Cerebellar cortex (tissue), 1 donor: ENCODE measurements at regions not wholly inside any gene's neighbourhood (a gene's known extent, or its start where the extent isn't known, plus 50 kb on each side); places are given as distances from the start of the nearest gene placed in this dataset.
"Not testable (repeated sequence)": the region's sequence is repeated elsewhere in the genome, so short reads cannot be mapped to it uniquely, and the experiment has no call there.

Experiments
- DNase-seq: peaks from one replicate; pipeline ENCODE4 v3.0.0-alpha.2; 2015; ENCODE audit warnings: low spot score

GRCh38 chr5:10126900-10127299 lies 122.8 kb downstream of the ATPSCKMT start:
- no peak for DNase-seq

GRCh38 chr5:10125116-10125515 lies 124.6 kb downstream of the ATPSCKMT start:
- DNase-seq: no peak

DNA sequence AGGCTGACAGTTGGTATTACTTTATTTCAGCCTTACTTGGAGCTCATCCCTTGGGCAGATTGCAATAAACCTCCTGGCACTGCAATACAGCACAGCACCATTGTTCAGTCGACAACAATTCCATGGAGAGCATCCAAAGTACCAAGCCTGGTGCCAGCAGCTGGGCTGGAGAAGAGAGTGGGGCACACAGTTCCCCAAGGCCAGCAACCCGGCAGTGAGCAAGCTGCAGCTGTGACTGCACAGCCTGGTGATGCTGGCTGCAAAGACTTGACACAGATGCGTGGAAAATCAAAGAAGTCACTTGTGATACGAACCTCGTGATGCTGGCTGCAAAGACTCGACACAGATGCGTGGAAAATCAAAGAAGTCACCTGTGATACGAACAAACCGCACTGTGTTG lies 125.4 kb downstream of the ATPSCKMT start:
- DNase-seq: peak; percentile 49

DNA sequence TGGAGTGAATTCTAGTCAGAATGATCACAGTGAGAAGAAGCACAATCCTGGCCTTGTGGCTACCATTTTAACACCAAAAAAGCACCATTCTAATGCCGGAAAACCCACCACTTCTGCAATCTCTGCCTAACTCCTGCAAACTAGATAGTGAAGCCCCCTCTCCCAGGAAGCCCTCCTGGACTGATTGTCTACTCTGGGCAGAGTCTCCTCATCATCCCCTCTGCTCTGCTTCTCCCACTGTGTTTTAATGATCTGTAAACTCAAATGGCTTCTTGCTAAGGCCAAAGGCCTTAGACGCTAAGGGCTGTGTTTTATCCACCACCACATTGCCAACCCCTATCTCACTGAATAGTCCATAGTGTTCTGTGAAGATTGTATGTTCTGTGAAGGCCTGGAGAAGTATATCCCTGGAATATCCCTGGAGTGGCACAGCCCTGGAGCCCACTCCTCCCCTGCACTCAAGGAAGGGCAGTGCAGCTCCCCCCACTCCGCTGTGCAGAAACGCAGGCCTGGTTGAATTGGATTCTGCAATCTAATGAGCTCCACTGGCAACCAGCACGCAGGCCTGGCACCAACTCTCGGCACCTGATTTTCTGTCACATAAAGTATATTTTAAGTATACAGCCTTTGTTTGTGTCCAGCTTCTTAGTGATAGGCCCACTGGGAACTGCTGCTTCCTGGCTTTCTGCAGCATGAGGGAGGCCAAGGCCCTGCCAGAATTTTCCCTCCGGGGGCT lies 126.3 kb downstream of the ATPSCKMT start:
- DNase-seq: no peak

DNA sequence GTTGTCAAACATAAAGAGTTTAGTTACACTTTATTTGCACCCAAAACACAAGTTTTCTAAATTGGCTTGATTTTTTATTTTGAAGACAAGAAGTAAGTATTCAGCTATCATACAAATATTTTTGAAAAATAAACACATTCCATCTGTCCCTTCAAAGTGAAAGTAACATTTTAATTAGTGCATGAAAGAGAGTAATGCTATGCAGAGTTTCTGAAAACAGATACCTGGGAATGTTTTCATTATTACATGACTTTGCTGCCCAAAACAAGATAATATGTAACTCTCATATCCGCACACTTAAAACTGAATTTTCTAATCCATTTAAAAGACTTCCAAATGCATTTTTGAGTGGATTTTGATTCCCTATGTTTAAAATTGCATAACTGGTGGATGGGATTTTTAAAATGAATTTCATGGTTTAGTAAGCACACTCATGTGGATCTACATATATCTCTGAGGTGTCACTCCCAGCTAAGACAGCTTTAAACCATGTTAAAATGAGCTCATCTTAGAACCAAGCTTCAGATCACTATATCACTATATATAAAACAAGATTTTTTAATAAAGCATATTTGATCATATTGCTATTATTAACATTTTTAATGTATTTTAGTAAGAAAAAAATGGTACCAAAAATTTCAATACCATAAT lies 127.5 kb downstream of the ATPSCKMT start:
- no peak for DNase-seq

DNA sequence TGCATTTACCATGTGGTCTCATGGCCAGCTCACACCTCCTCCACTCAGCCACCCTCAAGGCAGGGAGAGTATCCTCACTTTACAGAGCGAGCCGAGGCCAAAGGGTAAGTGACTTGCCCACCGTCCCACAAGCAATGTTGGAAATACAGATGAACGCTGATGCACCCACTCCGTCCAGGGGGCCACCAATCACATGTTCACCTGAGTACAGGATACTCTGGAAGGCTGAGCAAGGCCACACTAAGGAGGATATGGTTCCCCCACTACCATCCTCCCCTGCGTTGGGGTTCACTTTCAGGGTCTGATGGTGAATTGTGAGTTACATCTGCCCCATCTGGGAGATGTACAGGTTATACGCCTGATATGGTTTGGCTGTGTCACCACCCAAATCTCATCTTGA lies 128.8 kb downstream of the ATPSCKMT start:
- DNase-seq: no peak

DNA sequence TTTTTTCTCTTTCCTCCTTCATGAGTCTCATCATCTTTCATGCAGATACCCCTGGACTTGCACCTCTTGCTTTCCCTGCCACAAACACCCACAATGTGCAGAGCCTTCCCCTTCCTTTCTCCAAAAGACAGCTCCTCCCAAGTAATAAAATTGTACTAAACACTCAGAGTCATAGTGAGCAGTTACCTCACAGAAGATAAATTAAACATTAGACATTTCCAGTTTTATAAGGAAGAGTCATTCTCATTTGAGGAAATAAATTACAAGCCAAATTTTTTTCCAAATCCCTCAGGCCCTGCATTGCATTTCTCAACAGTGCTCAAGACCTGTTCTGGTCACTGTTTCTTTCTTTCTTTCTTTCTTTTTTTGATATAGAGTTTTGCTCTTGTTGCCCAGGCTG lies 131.5 kb downstream of the ATPSCKMT start:
- no peak for DNase-seq

GRCh38 chr5:10116594-10116993 lies 133.1 kb downstream of the ATPSCKMT start:
- DNase-seq: no peak

DNA sequence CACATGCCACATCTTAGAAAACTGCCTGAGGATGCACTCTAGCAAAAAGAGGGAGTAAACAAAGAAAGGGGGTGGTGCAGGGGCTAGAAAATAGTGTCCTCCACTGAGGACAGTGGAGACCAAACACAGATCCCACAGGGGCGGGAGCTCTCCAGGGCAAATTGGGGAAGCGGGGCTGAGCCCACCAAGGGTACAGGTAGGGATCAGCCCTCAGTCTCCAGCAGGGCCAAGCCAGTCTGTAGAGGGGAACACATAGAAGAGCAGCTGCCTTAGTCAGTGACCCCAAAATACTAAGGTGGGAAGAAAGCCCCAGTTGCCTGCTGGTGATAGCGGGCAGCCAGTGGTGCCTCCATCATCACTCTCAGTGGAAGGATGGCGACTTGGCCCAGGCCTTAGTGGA lies 134.0 kb downstream of the ATPSCKMT start:
- DNase-seq: no peak

- DNase-seq: peak; percentile 16
Measured at GRCh38 chr5:10111571-10111970, 138.1 kb downstream of the ATPSCKMT start.

DNA sequence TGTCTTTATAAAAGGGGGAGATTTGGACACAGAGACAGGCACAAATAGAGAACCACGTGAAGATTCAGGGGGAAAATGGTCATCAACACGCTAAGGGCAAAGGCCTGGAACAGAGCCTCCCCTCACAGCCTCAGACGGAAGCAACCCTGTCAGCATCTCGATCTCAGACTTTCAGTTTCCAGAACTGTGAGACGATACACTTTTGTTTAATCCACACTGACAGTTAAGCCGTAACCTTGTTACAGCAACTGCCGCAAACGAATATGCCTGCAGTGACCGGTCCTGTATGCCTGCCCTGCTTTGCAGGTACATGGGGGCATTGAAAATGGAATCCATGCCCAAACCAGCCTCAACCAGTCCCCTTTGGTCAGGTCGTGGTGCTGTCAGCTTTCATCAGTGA lies 139.5 kb downstream of the ATPSCKMT start:
- DNase-seq: no peak

DNA sequence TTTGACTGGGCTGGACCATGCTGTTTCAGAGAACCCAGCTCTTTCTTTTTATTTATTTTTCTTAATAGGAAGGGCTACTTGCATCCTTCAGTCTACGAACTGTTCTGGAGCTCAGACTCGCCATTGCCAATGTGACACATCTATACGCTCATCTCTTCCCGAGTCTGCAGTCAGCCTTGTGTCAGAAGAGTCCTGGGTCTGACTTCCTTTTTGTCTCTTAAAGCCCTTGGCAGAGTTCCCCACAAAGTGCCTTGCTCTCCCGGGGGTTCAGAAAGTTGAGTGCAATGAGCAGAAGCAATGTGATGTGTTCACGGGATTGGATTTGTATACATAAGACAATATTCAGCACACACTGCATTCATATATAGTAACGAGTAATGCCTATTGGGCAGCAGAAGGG lies 140.4 kb downstream of the ATPSCKMT start:
- DNase-seq: no peak

DNA sequence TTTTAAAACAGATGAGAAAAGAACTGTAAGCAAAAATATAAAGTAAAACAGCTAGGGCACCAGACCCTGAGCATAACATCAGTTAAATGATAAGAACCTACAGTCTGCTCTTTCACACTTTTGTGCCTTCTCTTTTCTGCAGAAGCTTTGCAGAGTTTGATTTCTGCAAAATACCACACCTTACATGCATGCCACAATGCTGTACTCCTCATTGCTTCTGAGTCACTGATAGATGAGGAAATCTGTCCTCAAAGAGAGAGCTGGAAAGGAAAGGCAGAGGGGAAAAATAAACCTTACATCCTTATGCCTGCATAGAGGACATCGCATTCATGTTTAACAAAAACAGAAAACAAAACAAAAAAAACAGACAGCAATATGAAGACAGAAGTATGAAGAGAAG lies 142.9 kb downstream of the ATPSCKMT start:
- DNase-seq: no peak

GRCh38 chr5:10106285-10106684 lies 143.4 kb downstream of the ATPSCKMT start:
- no peak for DNase-seq

GRCh38 chr5:10102706-10103497 lies 146.8 kb downstream of the ATPSCKMT start:
- no peak for DNase-seq

DNA sequence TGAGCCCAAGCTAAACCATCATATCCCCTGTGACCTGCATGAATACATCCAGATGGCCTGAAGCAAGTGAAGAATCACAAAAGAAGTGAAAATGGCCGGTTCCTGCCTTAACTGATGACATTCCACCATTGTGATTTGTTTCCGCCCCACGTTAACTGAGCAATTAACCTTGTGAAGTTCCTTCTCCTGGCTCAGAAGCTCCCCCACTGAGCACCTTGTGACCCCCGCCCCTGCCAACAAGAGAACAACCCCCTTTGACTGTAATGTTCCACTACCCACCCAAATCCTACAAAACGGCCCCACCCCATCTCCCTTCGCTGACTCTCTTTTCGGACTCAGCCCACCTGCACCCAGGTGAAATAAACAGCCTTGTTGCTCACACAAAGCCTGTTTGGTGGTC lies 147.5 kb downstream of the ATPSCKMT start:
- not testable (repeated sequence) for DNase-seq

- no peak for DNase-seq
Measured at GRCh38 chr5:10099548-10099947, 150.1 kb downstream of the ATPSCKMT start.

DNA sequence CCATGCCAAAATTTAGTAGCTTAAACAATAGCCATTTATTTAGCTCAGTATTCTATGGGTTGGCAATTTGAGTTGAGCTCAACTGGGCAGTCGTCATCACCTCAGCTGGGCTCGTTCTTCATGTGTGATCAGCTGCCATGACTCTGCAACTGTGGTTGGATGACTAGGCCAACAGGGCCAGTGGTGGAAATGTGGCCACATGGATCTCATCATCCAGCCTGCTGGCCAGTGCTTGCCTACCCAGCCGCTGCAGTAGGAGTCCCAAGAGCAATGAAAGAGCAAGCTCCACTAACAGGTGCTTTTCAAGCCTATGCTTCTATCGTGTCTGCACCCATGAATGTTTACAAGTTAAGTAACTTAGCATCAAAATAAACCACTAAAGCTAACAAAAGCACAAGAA lies 158.0 kb downstream of the ATPSCKMT start:
- DNase-seq: no peak

DNA sequence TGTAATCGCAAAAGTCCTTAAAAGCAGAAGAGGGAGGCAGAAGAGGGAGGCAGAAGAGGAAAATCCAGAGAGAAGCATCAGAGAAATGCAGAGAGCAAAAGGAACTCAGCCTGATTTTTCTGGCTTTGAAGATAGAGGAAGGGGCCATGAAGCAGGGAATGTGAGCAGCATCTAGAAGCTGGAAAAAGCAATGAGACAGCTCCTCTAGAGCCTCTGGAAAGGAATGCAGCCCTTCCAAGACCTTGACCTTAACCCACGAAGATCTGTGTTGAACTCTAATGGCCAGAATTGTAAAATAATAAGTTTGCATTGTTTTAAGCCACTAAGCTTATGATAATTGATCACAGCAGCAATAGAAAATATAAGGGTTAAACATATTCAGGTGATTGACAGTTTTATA lies 159.6 kb downstream of the ATPSCKMT start:
- no peak for DNase-seq

- no peak for DNase-seq
Measured at GRCh38 chr5:10085185-10085584, 164.5 kb downstream of the ATPSCKMT start.

DNA sequence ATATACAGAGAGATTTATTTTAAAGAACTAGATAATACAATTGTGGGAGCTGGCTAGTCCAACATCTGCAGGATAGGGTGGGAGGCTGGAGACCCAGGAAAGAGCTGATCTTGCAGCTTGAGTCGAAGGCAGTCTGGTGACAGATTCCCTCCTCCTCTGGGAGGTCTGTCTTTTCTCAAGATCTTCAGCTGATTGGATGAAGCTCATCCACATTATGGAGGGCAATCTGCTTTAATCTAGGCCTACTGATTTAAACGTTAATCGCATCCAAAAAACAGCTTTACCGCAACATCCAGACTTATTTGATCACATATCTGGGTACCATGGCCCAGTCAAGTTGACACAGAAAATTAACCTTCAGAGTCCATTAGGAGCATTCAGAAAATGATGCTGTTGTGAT lies 168.1 kb downstream of the ATPSCKMT start:
- DNase-seq: no peak

DNA sequence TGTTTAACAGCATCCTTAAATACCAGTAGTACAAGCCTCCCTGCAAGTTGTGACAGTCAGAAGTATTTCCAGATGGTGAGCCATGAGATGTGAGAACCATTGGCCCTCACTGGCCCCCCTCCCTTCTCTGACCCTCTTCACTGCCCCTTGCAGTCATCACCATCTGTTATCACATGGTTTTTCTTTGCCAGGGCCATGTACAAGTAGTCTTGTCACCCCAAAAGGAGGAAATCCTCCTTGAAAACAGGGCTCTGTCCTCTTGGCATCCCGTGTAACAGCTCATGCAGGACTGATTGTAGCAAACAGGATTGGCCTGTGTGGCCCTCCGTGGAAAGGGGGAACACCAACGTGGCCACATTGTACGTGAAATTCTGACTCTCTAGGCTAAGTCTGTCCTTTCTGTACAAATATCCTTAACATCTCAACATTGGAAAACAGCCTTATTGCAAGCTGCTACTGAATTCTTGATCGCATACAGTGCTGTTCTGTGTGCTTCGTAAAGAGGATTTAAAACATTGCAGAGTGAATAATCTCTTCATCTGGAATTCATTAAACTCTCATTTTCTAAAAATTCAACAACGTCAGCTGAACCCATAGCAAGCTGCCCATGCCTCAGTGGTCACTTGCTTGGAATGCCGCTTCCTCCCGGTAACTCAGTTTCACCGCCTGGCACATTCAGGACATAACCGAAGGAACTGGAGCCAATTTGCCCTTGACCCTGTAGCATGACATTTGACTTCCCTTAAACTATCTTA lies 171.7 kb downstream of the ATPSCKMT start:
- DNase-seq: no peak
